ENCODE measurements at regions not wholly inside any gene's neighbourhood (a gene's known extent, or its start where the extent isn't known, plus 50 kb on each side); places are given as distances from the start of the nearest gene placed in this dataset.

- DNase-seq (ENCODE audit: low read depth, low spot score) = no peak
- no peak for TF ChIP-seq CTCF (IDR thresholded peaks at IDR 0.05; ENCODE audit: insufficient read depth, low read length, missing control alignments)
- ChIA-PET POLR2A (no interaction called here), CTCF (interaction anchor here (1.1 kb wide), 1 partner anchor 19 kb away, joined by 3 read pairs; no protein-coding TSS in a partner anchor)
- no peak overlapping the region for H3K4me3 ChIP-seq (ENCODE audit: low read depth, low read length)
Observed at GRCh38 chr2:7586898-7587297, 669.7 kb downstream of the RNF144A start.

GRCh38 chr2:7588295-7588694 is 671.1 kb downstream of the RNF144A start:
- no peak overlapping the region for H3K4me3 ChIP-seq (ENCODE audit: low read depth, low read length)
- ChIA-PET CTCF (no interaction called here), POLR2A (no interaction called here)
- no peak for TF ChIP-seq CTCF (IDR thresholded peaks at IDR 0.05; ENCODE audit: insufficient read depth, low read length, missing control alignments)
- DNase-seq (ENCODE audit: low read depth, low spot score) = no peak

GRCh38 chr2:7592618-7593140 is 675.5 kb downstream of the RNF144A start:
- no peak for TF ChIP-seq CTCF (IDR thresholded peaks at IDR 0.05; ENCODE audit: insufficient read depth, low read length, missing control alignments)
- ChIA-PET POLR2A (no interaction called here), CTCF (no interaction called here)
- no peak overlapping the region for H3K4me3 ChIP-seq (ENCODE audit: low read depth, low read length)
- DNase-seq (ENCODE audit: low read depth, low spot score) = no peak

GRCh38 chr2:7593360-7593759 is 676.1 kb downstream of the RNF144A start:
- no peak for DNase-seq (ENCODE audit: low read depth, low spot score)
- H3K4me3 ChIP-seq (ENCODE audit: low read depth, low read length) = no peak overlapping the region
- ChIA-PET CTCF (no interaction called here), POLR2A (no interaction called here)
- TF ChIP-seq CTCF (IDR thresholded peaks at IDR 0.05; ENCODE audit: insufficient read depth, low read length, missing control alignments) = no peak

GRCh38 chr2:7594211-7594610 is 677.0 kb downstream of the RNF144A start:
- no peak for DNase-seq (ENCODE audit: low read depth, low spot score)
- POLR2A ChIA-PET = no interaction called here

GRCh38 chr2:7595206-7595605 is 678.0 kb downstream of the RNF144A start:
- no peak overlapping the region for H3K4me3 ChIP-seq (ENCODE audit: low read depth, low read length)
- CTCF ChIA-PET = no interaction called here
- POLR2A ChIA-PET = no interaction called here
- DNase-seq (ENCODE audit: low read depth, low spot score) = no peak
- no peak for TF ChIP-seq CTCF (IDR thresholded peaks at IDR 0.05; ENCODE audit: insufficient read depth, low read length, missing control alignments)

More at GRCh38 chr2:7594211-7594610, 677.0 kb downstream of the RNF144A start:
- CTCF ChIA-PET = no interaction called here
- H3K4me3 ChIP-seq (ENCODE audit: low read depth, low read length) = no peak overlapping the region
- no peak for TF ChIP-seq CTCF (IDR thresholded peaks at IDR 0.05; ENCODE audit: insufficient read depth, low read length, missing control alignments)
